ENCODE measurements at regions not wholly inside any gene's neighbourhood (a gene's known extent, or its start where the extent isn't known, plus 50 kb on each side); places are given as distances from the start of the nearest gene placed in this dataset.

- H2AFZ ChIP-seq (ENCODE audit: low read depth, low read length, severe bottlenecking) = no peak overlapping the region
- H3K4me2 ChIP-seq (ENCODE audit: low read depth, low read length, poor library complexity, severe bottlenecking) = no peak overlapping the region
- H3F3A ChIP-seq (ENCODE audit: insufficient read depth) = no peaks in the 10 kb centered on the region
- no peak overlapping the region for H3K9ac ChIP-seq (ENCODE audit: low read length)
- no peaks in the 10 kb centered on the region for H3K36me3 ChIP-seq (ENCODE audit: low read length)
- no peaks in the 10 kb centered on the region for H3K9me2 ChIP-seq (replicated peaks; ENCODE audit: insufficient read depth, low read length)
- TF ChIP-seq EZH2phosphoT487 (conservative IDR thresholded peaks at IDR 0.05; ENCODE audit: low read length) (no peak), CTCF (IDR thresholded peaks at IDR 0.05; ENCODE audit: insufficient read depth, low read length, poor library complexity, severe bottlenecking) (no peak)
- H4K20me1 ChIP-seq (ENCODE audit: low read depth, low read length) = no peaks in the 10 kb centered on the region
- H3K79me2 ChIP-seq (ENCODE audit: insufficient read depth, low read length) = no peaks in the 10 kb centered on the region
- no peak overlapping the region for H3K4me3 ChIP-seq (ENCODE audit: insufficient read depth, low read length, poor library complexity, severe bottlenecking)
- H3K27ac ChIP-seq (ENCODE audit: low read depth, low read length) = no peak overlapping the region
- no peaks in the 10 kb centered on the region for H3K27me3 ChIP-seq (ENCODE audit: low read length)
- H3K9me3 ChIP-seq (ENCODE audit: insufficient read depth, low read length) = no peaks in the 10 kb centered on the region
These were observed 93.3 kb upstream of the CD180 start for GRCh38 chr5:67289763-67290521.

- no peaks in the 10 kb centered on the region for H3K36me3 ChIP-seq (ENCODE audit: low read length)
- H3K27me3 ChIP-seq (ENCODE audit: low read length) = no peaks in the 10 kb centered on the region
- no peak overlapping the region for H3K9ac ChIP-seq (ENCODE audit: low read length)
- TF ChIP-seq CTCF (IDR thresholded peaks at IDR 0.05; ENCODE audit: insufficient read depth, low read length, poor library complexity, severe bottlenecking) = no peak
- TF ChIP-seq EZH2phosphoT487 (conservative IDR thresholded peaks at IDR 0.05; ENCODE audit: low read length) = no peak
- no peak overlapping the region for H3K4me3 ChIP-seq (ENCODE audit: insufficient read depth, low read length, poor library complexity, severe bottlenecking)
- no peak overlapping the region for H2AFZ ChIP-seq (ENCODE audit: low read depth, low read length, severe bottlenecking)
- H3K9me2 ChIP-seq (replicated peaks; ENCODE audit: insufficient read depth, low read length) = no peaks in the 10 kb centered on the region
- H3F3A ChIP-seq (ENCODE audit: insufficient read depth) = no peaks in the 10 kb centered on the region
- H4K20me1 ChIP-seq (ENCODE audit: low read depth, low read length) = no peaks in the 10 kb centered on the region
- no peaks in the 10 kb centered on the region for H3K79me2 ChIP-seq (ENCODE audit: insufficient read depth, low read length)
- no peaks in the 10 kb centered on the region for H3K9me3 ChIP-seq (ENCODE audit: insufficient read depth, low read length)
- H3K4me2 ChIP-seq (ENCODE audit: low read depth, low read length, poor library complexity, severe bottlenecking) = no peak overlapping the region
- H3K27ac ChIP-seq (ENCODE audit: low read depth, low read length) = no peak overlapping the region
These were observed 91.1 kb upstream of the CD180 start for GRCh38 chr5:67287510-67288268.

- H3K9me2 ChIP-seq (replicated peaks; ENCODE audit: insufficient read depth, low read length) = no peaks in the 10 kb centered on the region
- H2AFZ ChIP-seq (ENCODE audit: low read depth, low read length, severe bottlenecking) = no peak overlapping the region
- no peaks in the 10 kb centered on the region for H4K20me1 ChIP-seq (ENCODE audit: low read depth, low read length)
These were observed 89.4 kb upstream of the CD180 start for GRCh38 chr5:67286006-67286405.

More at GRCh38 chr5:67286006-67286405, 89.4 kb upstream of the CD180 start:
- Histone ChIP-seq H3F3A (ENCODE audit: insufficient read depth) (no peaks in the 10 kb centered on the region), H3K4me2 (ENCODE audit: low read depth, low read length, poor library complexity, severe bottlenecking) (no peak overlapping the region), H3K27ac (ENCODE audit: low read depth, low read length) (no peak overlapping the region), H3K4me3 (ENCODE audit: insufficient read depth, low read length, poor library complexity, severe bottlenecking) (no peak overlapping the region), H3K36me3 (ENCODE audit: low read length) (no peaks in the 10 kb centered on the region), H3K79me2 (ENCODE audit: insufficient read depth, low read length) (no peaks in the 10 kb centered on the region), H3K27me3 (ENCODE audit: low read length) (no peaks in the 10 kb centered on the region), H3K9ac (ENCODE audit: low read length) (no peak overlapping the region), H3K9me3 (ENCODE audit: insufficient read depth, low read length) (no peaks in the 10 kb centered on the region)
- TF ChIP-seq CTCF (IDR thresholded peaks at IDR 0.05; ENCODE audit: insufficient read depth, low read length, poor library complexity, severe bottlenecking) (no peak), EZH2phosphoT487 (conservative IDR thresholded peaks at IDR 0.05; ENCODE audit: low read length) (no peak)
